ENCODE measurements at regions not wholly inside any gene's neighbourhood (a gene's known extent, or its start where the extent isn't known, plus 50 kb on each side); places are given as distances from the start of the nearest gene placed in this dataset.

DNA sequence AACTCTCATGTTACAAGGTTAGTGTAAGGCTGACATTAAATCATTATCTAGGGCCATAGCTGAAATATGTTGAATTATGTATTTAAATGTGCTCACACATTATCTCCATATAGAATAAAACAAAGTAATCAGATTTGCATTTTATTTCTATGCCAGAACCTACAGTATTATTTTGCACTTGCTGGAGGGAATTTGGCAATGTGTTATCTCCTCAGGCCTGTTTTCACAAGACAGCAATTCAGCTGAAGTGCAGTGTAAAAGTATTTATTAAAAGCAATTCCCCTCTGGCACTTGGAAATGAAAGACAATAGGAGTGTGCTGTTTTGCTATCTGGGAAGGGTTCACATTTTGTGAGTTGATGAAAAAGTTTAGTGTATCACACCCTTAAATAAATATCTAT lies 276.3 kb downstream of the DNAJB9 start:
- Histone ChIP-seq H3K4me1 (no peaks in the 10 kb centered on the region), H3K27ac (no peak overlapping the region), H3K9me3 (no peaks in the 10 kb centered on the region), H3K36me3 (no peaks in the 10 kb centered on the region), H3K27me3 (no peaks in the 10 kb centered on the region), H3K4me3 (no peak overlapping the region)
- intact Hi-C loops (cut with DNase I; ENCODE audit: low total_unique reads): no loop called here
- no peak for DNase-seq
- TF ChIP-seq, protein P1, sequence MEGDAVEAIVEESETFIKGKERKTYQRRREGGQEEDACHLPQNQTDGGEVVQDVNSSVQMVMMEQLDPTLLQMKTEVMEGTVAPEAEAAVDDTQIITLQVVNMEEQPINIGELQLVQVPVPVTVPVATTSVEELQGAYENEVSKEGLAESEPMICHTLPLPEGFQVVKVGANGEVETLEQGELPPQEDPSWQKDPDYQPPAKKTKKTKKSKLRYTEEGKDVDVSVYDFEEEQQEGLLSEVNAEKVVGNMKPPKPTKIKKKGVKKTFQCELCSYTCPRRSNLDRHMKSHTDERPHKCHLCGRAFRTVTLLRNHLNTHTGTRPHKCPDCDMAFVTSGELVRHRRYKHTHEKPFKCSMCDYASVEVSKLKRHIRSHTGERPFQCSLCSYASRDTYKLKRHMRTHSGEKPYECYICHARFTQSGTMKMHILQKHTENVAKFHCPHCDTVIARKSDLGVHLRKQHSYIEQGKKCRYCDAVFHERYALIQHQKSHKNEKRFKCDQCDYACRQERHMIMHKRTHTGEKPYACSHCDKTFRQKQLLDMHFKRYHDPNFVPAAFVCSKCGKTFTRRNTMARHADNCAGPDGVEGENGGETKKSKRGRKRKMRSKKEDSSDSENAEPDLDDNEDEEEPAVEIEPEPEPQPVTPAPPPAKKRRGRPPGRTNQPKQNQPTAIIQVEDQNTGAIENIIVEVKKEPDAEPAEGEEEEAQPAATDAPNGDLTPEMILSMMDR (IDR thresholded peaks at IDR 0.05): no peak
- TF ChIP-seq POLR2A (IDR thresholded peaks at IDR 0.05): no peak

- no peaks in the 10 kb centered on the region for H3K9me3 ChIP-seq
- no peaks in the 10 kb centered on the region for H3K27me3 ChIP-seq
- no peak overlapping the region for H3K4me3 ChIP-seq
- intact Hi-C loops (cut with DNase I; ENCODE audit: low total_unique reads): no loop called here
- H3K36me3 ChIP-seq: no peaks in the 10 kb centered on the region
- no peaks in the 10 kb centered on the region for H3K4me1 ChIP-seq
- DNase-seq: no peak
- H3K27ac ChIP-seq: no peak overlapping the region
- TF ChIP-seq POLR2A (IDR thresholded peaks at IDR 0.05): no peak
- TF ChIP-seq, protein P1 (IDR thresholded peaks at IDR 0.05): no peak
These were observed 276.8 kb downstream of the DNAJB9 start for GRCh38 chr7:108846471-108846870.

GRCh38 chr7:108848486-108848885 lies 278.8 kb downstream of the DNAJB9 start:
- no peak overlapping the region for H3K4me3 ChIP-seq
- H3K4me1 ChIP-seq: no peaks in the 10 kb centered on the region
- no peaks in the 10 kb centered on the region for H3K36me3 ChIP-seq
- no peaks in the 10 kb centered on the region for H3K9me3 ChIP-seq
- H3K27me3 ChIP-seq: no peaks in the 10 kb centered on the region
- DNase-seq: no peak
- intact Hi-C loops (cut with DNase I; ENCODE audit: low total_unique reads): no loop called here
- H3K27ac ChIP-seq: no peak overlapping the region
- no peak for TF ChIP-seq POLR2A (IDR thresholded peaks at IDR 0.05)
- TF ChIP-seq, protein P1 (IDR thresholded peaks at IDR 0.05): no peak

DNA sequence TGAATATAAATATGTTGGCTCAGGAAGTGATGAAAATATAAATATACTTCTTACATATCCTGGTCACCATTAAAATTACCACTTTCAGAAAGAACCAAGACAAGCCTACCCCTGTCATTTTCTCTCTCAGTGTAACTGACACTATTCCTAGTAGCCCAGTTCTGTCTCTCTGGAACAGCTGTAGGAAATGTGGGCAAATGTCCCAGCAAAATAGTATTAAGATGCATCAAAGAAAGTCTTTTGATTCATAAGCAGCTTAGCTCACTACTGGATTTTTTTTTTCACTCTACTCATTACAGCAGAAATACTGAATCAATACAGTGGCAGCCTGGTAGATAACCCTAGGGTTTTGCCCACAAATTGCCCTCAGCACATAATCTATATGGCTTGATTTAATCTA lies 290.9 kb downstream of the DNAJB9 start:
- no peak for TF ChIP-seq POLR2A (IDR thresholded peaks at IDR 0.05)
- TF ChIP-seq, protein P1 (IDR thresholded peaks at IDR 0.05): no peak
- Histone ChIP-seq H3K36me3 (no peaks in the 10 kb centered on the region), H3K27me3 (no peaks in the 10 kb centered on the region), H3K4me1 (no peaks in the 10 kb centered on the region), H3K27ac (no peak overlapping the region), H3K4me3 (no peak overlapping the region), H3K9me3 (no peaks in the 10 kb centered on the region)
- intact Hi-C loops (cut with DNase I; ENCODE audit: low total_unique reads): no loop called here
- no peak for DNase-seq

GRCh38 chr7:108861071-108861470 lies 291.4 kb downstream of the DNAJB9 start:
- Histone ChIP-seq H3K27me3 (no peaks in the 10 kb centered on the region), H3K4me1 (no peaks in the 10 kb centered on the region), H3K9me3 (no peaks in the 10 kb centered on the region), H3K36me3 (no peaks in the 10 kb centered on the region), H3K27ac (no peak overlapping the region), H3K4me3 (no peak overlapping the region)
- TF ChIP-seq, protein P1 (IDR thresholded peaks at IDR 0.05): no peak
- TF ChIP-seq POLR2A (IDR thresholded peaks at IDR 0.05): no peak
- intact Hi-C loops (cut with DNase I; ENCODE audit: low total_unique reads): no loop called here
- DNase-seq: no peak

All from uterus (tissue), 3 donors.